T47D (cell line): ENCODE measurements at regions not wholly inside any gene's neighbourhood (a gene's known extent, or its start where the extent isn't known, plus 50 kb on each side); places are given as distances from the start of the nearest gene placed in this dataset.

ENCODE experiments used
- DNase-seq, 2 experiments: peaks; one replicate each; pipeline versions ENCODE4 v3.0.0 to v3.0.0-alpha.2; 2011 to 2012; ENCODE audit warnings: low read depth in 1 of 2, low spot score in 1 of 2
- JUND ChIP-seq: IDR thresholded peaks from 2 replicates; pipeline ENCODE4 v1.6.1; 2012; ENCODE audit warnings: low read depth
- in situ Hi-C: cut with HindIII; loops from 2 replicates; pipeline ENCODE4 v1.10.0; 2016; ENCODE audit warnings: low sequenced_read_pairs, low pct_unique_long_range_greater_than_20kb

- TF ChIP-seq JUND = no peak
- in situ Hi-C loops = no loop called here
Observed at GRCh38 chr18:43642727-43643330, 365.5 kb upstream of the SYT4 start.

DNA sequence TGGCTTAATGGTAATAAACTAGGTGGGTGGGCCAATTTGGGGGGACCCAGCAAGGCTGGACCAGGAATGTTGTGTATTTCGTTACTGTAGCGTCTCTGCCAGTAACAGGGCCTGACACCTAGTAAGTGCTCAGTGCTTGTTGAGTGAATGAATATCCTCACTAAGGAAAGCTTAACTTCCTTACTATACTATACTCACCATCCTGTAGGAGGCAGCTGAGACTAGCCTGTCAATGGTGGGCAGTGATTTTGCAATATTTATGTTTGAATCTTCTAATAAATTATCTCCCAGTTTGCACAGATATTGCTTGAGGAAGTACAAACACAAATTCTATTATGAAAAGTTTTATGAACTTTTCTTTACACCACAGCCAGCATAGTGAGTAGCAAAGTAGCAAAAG, 370.7 kb upstream of the SYT4 start:
- no peak for TF ChIP-seq JUND
- in situ Hi-C loops = no loop called here
- DNase-seq = no peak

More at GRCh38 chr18:43642727-43643330, 365.5 kb upstream of the SYT4 start:
- no peak for DNase-seq

- DNase-seq = no peak
- in situ Hi-C loops = no loop called here
- TF ChIP-seq JUND = no peak
Observed at GRCh38 chr18:43649649-43650357, 372.5 kb upstream of the SYT4 start.

- no peak for TF ChIP-seq JUND
- in situ Hi-C loops = no loop called here
- no peak for DNase-seq
Observed at GRCh38 chr18:43650426-43650825, 373.1 kb upstream of the SYT4 start.

GRCh38 chr18:43651057-43651456, 373.8 kb upstream of the SYT4 start:
- in situ Hi-C loops = no loop called here
- no peak for TF ChIP-seq JUND
- no peak for DNase-seq

DNA sequence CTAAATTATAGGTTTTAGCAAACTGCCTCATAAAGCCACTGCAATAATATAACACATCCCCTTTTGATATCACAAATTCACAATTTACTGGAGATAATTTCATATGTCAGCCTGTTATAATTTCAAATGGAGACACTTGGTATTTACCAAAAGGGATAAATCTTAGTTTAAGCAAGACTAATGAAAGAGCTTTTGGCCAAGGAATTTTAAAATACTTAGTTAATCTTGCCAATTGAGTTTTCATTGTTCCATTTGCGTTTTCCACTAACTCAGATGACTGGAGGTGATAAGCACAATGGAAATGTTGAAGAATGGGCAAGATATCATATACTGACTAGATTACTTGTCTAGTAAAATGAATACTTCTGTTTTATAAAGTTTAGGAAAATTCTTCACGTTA, 379.3 kb upstream of the SYT4 start:
- in situ Hi-C loops = no loop called here
- DNase-seq = no peak
- TF ChIP-seq JUND = no peak

- peak; percentile 1 to 80 for DNase-seq
- in situ Hi-C loops = no loop called here
- TF ChIP-seq JUND = no peak
Observed at GRCh38 chr18:43661570-43661969, 384.3 kb upstream of the SYT4 start.

DNA sequence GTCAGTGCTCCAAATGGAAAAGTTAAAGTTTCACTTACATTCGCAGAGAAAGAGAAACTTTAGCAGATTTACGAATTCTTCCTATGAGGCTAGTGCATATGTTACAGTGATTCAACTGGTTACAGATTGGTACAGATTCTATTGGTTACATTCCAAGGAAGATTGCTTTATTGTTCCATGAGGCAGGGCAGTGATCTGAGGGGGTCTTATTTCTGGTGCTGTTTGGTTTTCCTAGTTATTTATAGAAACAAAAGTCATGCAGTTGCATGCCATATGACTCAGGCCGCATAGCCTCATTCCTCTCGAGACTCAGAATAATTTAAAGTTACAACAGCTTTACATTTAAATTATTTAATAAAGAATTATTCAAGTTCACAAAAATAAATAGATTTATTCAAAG, 385.4 kb upstream of the SYT4 start:
- in situ Hi-C loops = no loop called here
- no peak for DNase-seq
- no peak for TF ChIP-seq JUND

- no peak for TF ChIP-seq JUND
- in situ Hi-C loops = no loop called here
- DNase-seq = no peak
Observed at GRCh38 chr18:43663159-43663558, 385.9 kb upstream of the SYT4 start.

DNA sequence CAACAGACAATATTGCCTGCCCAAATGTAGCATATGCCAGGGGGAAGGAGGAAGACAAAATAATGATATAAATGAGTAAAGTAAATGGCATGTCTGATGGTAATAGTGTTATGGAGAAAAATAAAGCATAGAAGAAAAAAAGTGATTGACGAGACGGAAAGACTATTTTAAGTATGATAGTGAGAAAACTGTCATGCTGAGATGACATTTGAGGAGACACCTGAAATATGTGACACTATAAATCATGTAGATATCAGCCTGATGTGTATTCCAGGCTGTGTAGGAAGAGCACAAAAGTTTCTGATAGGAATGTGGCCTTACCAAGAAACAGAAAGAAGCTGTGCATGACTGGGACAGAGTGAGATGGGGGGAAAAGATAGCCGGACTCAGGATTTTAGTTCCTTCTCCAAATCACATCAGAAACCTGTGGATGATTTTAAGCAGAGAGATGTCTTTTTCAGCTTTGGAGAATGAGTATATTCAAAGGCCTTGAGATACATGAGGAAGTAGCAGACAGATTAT, 387.3 kb upstream of the SYT4 start:
- no peak for TF ChIP-seq JUND
- in situ Hi-C loops = no loop called here
- DNase-seq = no peak

DNA sequence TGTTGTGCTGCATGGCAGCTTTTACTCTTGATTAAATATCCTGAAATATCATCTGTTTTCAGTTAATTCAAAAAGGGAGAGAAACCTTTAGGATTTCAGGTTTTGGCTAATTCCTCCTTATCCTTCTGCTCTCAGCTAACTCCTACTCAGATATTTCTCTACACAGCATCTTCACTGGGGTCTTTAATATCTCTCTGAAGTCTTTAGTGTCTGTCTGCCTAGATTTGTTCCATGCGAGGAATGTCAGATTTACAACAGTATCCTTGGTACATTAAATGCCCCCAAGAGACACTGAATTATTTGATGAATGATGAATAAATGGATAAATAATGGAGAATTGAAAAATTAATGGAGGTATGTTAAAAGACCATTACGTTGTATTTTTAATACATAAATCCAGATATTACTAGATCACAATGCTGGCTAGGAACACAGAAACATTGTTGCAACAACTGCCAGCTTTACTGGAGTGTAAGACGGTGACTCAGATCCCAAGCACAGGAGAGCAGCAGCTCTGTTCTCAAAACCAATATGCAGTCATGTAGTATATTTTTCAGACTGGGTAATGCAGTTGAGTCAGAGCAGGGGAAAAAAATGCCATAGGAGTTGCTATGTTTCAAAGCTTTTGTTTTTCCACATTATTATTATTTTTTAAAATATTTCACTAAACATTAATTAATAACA, 388.0 kb upstream of the SYT4 start:
- no peak for DNase-seq
- in situ Hi-C loops = no loop called here
- TF ChIP-seq JUND = no peak

GRCh38 chr18:43668866-43669265, 391.6 kb upstream of the SYT4 start:
- in situ Hi-C loops = no loop called here
- no peak for TF ChIP-seq JUND
- DNase-seq = no peak

DNA sequence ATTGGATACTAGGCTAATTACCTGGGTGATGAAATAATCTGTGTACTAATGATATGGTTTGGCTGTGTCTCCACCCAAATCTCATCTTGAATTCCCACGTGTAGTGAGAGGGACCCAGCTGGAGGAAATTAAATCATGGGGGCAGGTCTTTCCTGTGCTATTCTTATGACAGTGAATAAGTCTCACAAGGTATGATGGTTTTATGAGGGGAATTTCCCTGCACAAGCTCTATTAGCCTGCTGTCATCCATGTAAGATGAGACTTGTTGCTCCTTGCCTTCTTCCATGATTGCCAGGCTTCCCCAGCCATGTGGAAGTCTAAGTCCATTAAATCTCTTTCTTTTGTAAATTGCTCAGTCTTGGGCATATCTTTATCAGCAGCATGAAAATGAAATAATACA, 394.1 kb upstream of the SYT4 start:
- TF ChIP-seq JUND = no peak
- in situ Hi-C loops = no loop called here
- DNase-seq = no peak

DNA sequence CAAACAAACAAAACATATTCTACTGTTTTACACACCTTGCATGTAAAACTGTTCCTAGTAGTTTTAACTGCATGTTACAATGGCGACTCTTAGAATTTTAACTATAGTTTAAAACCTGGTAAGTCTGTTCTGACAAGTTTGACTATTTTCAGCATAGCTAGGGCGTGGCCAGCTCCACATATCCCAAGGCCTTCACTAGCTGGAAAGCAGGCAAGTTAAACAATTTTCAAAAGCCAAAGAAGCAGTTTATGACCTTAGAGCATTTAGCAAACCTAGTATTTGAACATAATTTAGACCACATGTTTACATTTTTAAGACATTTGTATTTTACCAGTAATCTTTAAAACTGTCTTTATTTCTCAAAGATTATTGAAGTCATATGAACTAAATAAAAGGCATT, 402.8 kb upstream of the SYT4 start:
- no peak for TF ChIP-seq JUND
- no peak for DNase-seq
- in situ Hi-C loops = no loop called here
